SHP77 (cell line): ENCODE measurements at regions not wholly inside any gene's neighbourhood (a gene's known extent, or its start where the extent isn't known, plus 50 kb on each side); places are given as distances from the start of the nearest gene placed in this dataset.

ENCODE experiments used
- DNase-seq, 2 experiments: peaks; one replicate each; lab custom pipeline; 2025; lab: John Stamatoyannopoulos, UW

- DNase-seq: no peak
These were observed 238.7 kb upstream of the SNX7 start for GRCh38 chr1:98422816-98423215.

- DNase-seq: no peak
These were observed 240.5 kb upstream of the SNX7 start for GRCh38 chr1:98421085-98421435.

GRCh38 chr1:98420376-98421084 lies 241.0 kb upstream of the SNX7 start:
- no peak for DNase-seq

GRCh38 chr1:98417820-98418219 lies 243.7 kb upstream of the SNX7 start:
- no peak for DNase-seq

- DNase-seq: no peak
These were observed 251.4 kb upstream of the SNX7 start for GRCh38 chr1:98410082-98410481.

GRCh38 chr1:98406352-98407088 lies 255.0 kb upstream of the SNX7 start:
- DNase-seq: no peak

- no peak for DNase-seq
These were observed 255.9 kb upstream of the SNX7 start for GRCh38 chr1:98405581-98406074.

GRCh38 chr1:98404866-98405265 lies 256.7 kb upstream of the SNX7 start:
- DNase-seq: no peak

- DNase-seq: no peak
These were observed 257.5 kb upstream of the SNX7 start for GRCh38 chr1:98403963-98404480.

GRCh38 chr1:98402860-98403259 lies 258.7 kb upstream of the SNX7 start:
- DNase-seq: no peak

- DNase-seq: no peak
These were observed 261.1 kb upstream of the SNX7 start for GRCh38 chr1:98400446-98400845.

GRCh38 chr1:98399218-98399617 lies 262.3 kb upstream of the SNX7 start:
- DNase-seq: no peak

GRCh38 chr1:98398649-98399048 lies 262.9 kb upstream of the SNX7 start:
- DNase-seq: no peak

- DNase-seq: no peak
These were observed 263.4 kb upstream of the SNX7 start for GRCh38 chr1:98398092-98398491.

- DNase-seq: no peak
These were observed 267.8 kb upstream of the SNX7 start for GRCh38 chr1:98393719-98394118.

GRCh38 chr1:98391175-98391574 lies 270.3 kb upstream of the SNX7 start:
- no peak for DNase-seq

- DNase-seq: no peak
These were observed 271.7 kb upstream of the SNX7 start for GRCh38 chr1:98389809-98390208.

GRCh38 chr1:98388441-98388840 lies 273.1 kb upstream of the SNX7 start:
- no peak for DNase-seq

GRCh38 chr1:98387701-98388100 lies 273.8 kb upstream of the SNX7 start:
- no peak for DNase-seq

- DNase-seq: no peak
These were observed 274.7 kb upstream of the SNX7 start for GRCh38 chr1:98386675-98387440.

GRCh38 chr1:98385652-98386051 lies 275.9 kb upstream of the SNX7 start:
- DNase-seq: no peak

- DNase-seq: no peak
These were observed 276.9 kb upstream of the SNX7 start for GRCh38 chr1:98384461-98385141.
